HEK293 (cell line): ENCODE measurements at regions not wholly inside any gene's neighbourhood (a gene's known extent, or its start where the extent isn't known, plus 50 kb on each side); places are given as distances from the start of the nearest gene placed in this dataset.

Experiments used
- CTCF ChIA-PET: fragments of 350-600 bp; formaldehyde crosslinking; extraction: SDS; loops from one replicate; lab custom pipeline; 2021; ENCODE audit warnings: antibody characterized with exemption; lab: Yijun Ruan, JAX
- POLR2A ChIA-PET: fragments of 300-600 bp; formaldehyde crosslinking; extraction: SDS; loops from one replicate; lab custom pipeline; 2020; ENCODE audit warnings: antibody characterized with exemption, inconsistent platforms; lab: Yijun Ruan, JAX
- H3K27ac ChIP-seq: fragments of 200-500 bp; sonication (Bioruptor generic); 2 replicates; pipeline ENCODE4 v1.5.1; 2014; ENCODE audit warnings: low read depth, low read length, control low read depth, inconsistent platforms; ENCODE audit errors: extremely low read depth
- H3K36me3 ChIP-seq, 2 experiments: fragments of 200-500 bp in 1 of 2; sonication (Bioruptor generic) in 1 of 2; 1 replicate in 1 of 2; 2 replicates in 1 of 2; pipeline ENCODE4 v1.5.1; 2014 to 2017; ENCODE audit warnings: inconsistent platforms in 2 of 2, low read length in 2 of 2; ENCODE audit not compliant: control insufficient read depth in 2 of 2, insufficient read depth in 1 of 2
- H3K4me1 ChIP-seq: fragments of 200-500 bp; sonication (Bioruptor generic); 2 replicates; pipeline ENCODE4 v1.5.1; 2014; ENCODE audit warnings: mild to moderate bottlenecking, low read length, inconsistent platforms; ENCODE audit not compliant: control insufficient read depth, insufficient read depth
- H3K4me3 ChIP-seq: 2 replicates; pipeline ENCODE4 v1.5.1; 2011; ENCODE audit warnings: low read depth, mild to moderate bottlenecking, control low read depth, low read length, moderate library complexity
- H3K9me3 ChIP-seq: fragments of 200-500 bp; sonication (Bioruptor generic); 2 replicates; pipeline ENCODE4 v1.5.1; 2014; ENCODE audit warnings: low read depth, low read length, inconsistent platforms; ENCODE audit not compliant: control insufficient read depth, insufficient read depth
- FEZF1 ChIP-seq: fragments of 450-650 bp; formaldehyde crosslinking; IDR thresholded peaks from 2 replicates; pipeline ENCODE4 v1.5.1; 2016; ENCODE audit warnings: missing biosample characterization, missing genetic modification characterization
- GLI2 ChIP-seq: fragments of 450-650 bp; formaldehyde crosslinking; IDR thresholded peaks from 2 replicates; pipeline ENCODE4; 2017; ENCODE audit warnings: missing biosample characterization, missing genetic modification characterization, low read depth, borderline replicate concordance
- KLF7 ChIP-seq: fragments of 450-650 bp; formaldehyde crosslinking; IDR thresholded peaks from 2 replicates; pipeline ENCODE4 v1.5.1; 2016; ENCODE audit warnings: missing biosample characterization, missing genetic modification characterization, borderline replicate concordance
- KLF8 ChIP-seq: fragments of 450-650 bp; formaldehyde crosslinking; IDR thresholded peaks from 2 replicates; pipeline ENCODE4 v1.5.1; 2016; ENCODE audit warnings: missing biosample characterization, missing genetic modification characterization
- SCRT1 ChIP-seq: fragments of 450-650 bp; formaldehyde crosslinking; IDR thresholded peaks from 2 replicates; pipeline ENCODE4 v1.5.1; 2016; ENCODE audit warnings: missing biosample characterization, missing genetic modification characterization, borderline replicate concordance
- SETDB1 ChIP-seq: IDR thresholded peaks from one replicate; pipeline ENCODE4 v1.6.1; 2017; ENCODE audit warnings: mild to moderate bottlenecking, low read length, moderate library complexity, mixed read lengths; ENCODE audit not compliant: insufficient read length
- YY1 ChIP-seq: fragments of 450-650 bp; formaldehyde crosslinking; IDR thresholded peaks from 2 replicates; pipeline ENCODE4 v1.5.1; 2018; ENCODE audit warnings: missing biosample characterization, missing genetic modification characterization
- ZBTB17 ChIP-seq: fragments of 450-650 bp; formaldehyde crosslinking; IDR thresholded peaks from 2 replicates; pipeline ENCODE4 v1.5.1; 2016; ENCODE audit warnings: missing biosample characterization, missing genetic modification characterization
- ZEB2 ChIP-seq: fragments of 450-650 bp; formaldehyde crosslinking; IDR thresholded peaks from 2 replicates; pipeline ENCODE4 v1.5.1; 2016; ENCODE audit warnings: missing biosample characterization, missing genetic modification characterization
- ZNF184 ChIP-seq: fragments of 450-650 bp; IDR thresholded peaks from 2 replicates; pipeline ENCODE4 v1.5.1; 2018; ENCODE audit warnings: missing biosample characterization, mild to moderate bottlenecking, missing genetic modification characterization
- ZNF23 ChIP-seq: fragments of 450-650 bp; formaldehyde crosslinking; IDR thresholded peaks from 2 replicates; pipeline ENCODE4 v1.5.1; 2016; ENCODE audit warnings: missing biosample characterization, missing genetic modification characterization, borderline replicate concordance
- ZNF37A ChIP-seq: fragments of 450-650 bp; IDR thresholded peaks from 2 replicates; pipeline ENCODE4 v1.5.1; 2018; ENCODE audit warnings: missing biosample characterization, missing genetic modification characterization
- ZNF658 ChIP-seq: fragments of 450-650 bp; formaldehyde crosslinking; IDR thresholded peaks from 2 replicates; pipeline ENCODE4; 2016; ENCODE audit warnings: missing biosample characterization, missing genetic modification characterization
- ZNF768 ChIP-seq: fragments of 450-650 bp; formaldehyde crosslinking; IDR thresholded peaks from 2 replicates; pipeline ENCODE4 v1.5.1; 2018; ENCODE audit warnings: missing biosample characterization, mild to moderate bottlenecking, missing genetic modification characterization
- ZNF837 ChIP-seq: fragments of 450-650 bp; formaldehyde crosslinking; IDR thresholded peaks from 2 replicates; pipeline ENCODE4 v1.5.1; 2016; ENCODE audit warnings: missing biosample characterization, missing genetic modification characterization
- TF ChIP-seq, protein P1 (sequence below): fragments of 450-650 bp; formaldehyde crosslinking; IDR thresholded peaks from 2 replicates; pipeline ENCODE4 v1.5.1; 2016; ENCODE audit warnings: missing biosample characterization, missing genetic modification characterization
- TF ChIP-seq, protein P2 (sequence below): fragments of 450-650 bp; formaldehyde crosslinking; IDR thresholded peaks from 2 replicates; pipeline ENCODE4 v1.5.1; 2016; ENCODE audit warnings: missing biosample characterization, missing genetic modification characterization
- TF ChIP-seq, protein P3 (sequence below): fragments of 450-650 bp; formaldehyde crosslinking; IDR thresholded peaks from 2 replicates; pipeline ENCODE4 v1.5.0; 2017; ENCODE audit warnings: missing biosample characterization, missing genetic modification characterization, borderline replicate concordance
- TF ChIP-seq, protein P4 (sequence below): fragments of 450-650 bp; formaldehyde crosslinking; IDR thresholded peaks from 2 replicates; pipeline ENCODE4 v1.5.1; 2016; ENCODE audit warnings: missing biosample characterization, missing genetic modification characterization

DNA sequence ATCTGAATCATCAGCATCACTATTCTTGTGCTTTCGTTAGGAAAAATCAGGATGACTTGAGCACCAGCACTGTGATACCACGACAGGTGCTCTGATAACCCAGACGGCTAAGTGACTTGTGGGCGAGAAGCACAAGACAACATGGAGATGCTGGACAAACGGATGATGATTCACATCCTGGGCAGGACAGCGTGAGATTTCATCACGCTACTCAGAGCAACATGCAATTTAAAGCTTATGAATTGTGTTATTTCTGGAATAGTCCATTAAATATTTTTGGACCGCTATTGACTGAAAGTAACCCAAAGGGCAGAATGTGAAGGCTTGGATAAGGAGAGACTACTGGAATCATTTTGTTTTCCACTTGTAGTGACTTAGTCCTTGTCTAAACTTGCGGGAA, 114.8 kb upstream of the DAPK1 start:
- no peak for TF ChIP-seq ZNF837 (tag by site-specific recombination)
- TF ChIP-seq, protein P1, sequence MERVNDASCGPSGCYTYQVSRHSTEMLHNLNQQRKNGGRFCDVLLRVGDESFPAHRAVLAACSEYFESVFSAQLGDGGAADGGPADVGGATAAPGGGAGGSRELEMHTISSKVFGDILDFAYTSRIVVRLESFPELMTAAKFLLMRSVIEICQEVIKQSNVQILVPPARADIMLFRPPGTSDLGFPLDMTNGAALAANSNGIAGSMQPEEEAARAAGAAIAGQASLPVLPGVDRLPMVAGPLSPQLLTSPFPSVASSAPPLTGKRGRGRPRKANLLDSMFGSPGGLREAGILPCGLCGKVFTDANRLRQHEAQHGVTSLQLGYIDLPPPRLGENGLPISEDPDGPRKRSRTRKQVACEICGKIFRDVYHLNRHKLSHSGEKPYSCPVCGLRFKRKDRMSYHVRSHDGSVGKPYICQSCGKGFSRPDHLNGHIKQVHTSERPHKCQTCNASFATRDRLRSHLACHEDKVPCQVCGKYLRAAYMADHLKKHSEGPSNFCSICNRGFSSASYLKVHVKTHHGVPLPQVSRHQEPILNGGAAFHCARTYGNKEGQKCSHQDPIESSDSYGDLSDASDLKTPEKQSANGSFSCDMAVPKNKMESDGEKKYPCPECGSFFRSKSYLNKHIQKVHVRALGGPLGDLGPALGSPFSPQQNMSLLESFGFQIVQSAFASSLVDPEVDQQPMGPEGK: no peak
- TF ChIP-seq, protein P2, sequence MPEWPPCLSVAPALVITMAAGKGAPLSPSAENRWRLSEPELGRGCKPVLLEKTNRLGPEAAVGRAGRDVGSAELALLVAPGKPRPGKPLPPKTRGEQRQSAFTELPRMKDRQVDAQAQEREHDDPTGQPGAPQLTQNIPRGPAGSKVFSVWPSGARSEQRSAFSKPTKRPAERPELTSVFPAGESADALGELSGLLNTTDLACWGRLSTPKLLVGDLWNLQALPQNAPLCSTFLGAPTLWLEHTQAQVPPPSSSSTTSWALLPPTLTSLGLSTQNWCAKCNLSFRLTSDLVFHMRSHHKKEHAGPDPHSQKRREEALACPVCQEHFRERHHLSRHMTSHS: no peak
- no peak for TF ChIP-seq ZBTB17 (tag by site-specific recombination)
- TF ChIP-seq ZEB2 (tag by site-specific recombination): no peak
- no peak for TF ChIP-seq KLF8
- no peak for TF ChIP-seq ZNF768
- no peak for TF ChIP-seq YY1 (tag by site-specific recombination)
- no peak for TF ChIP-seq KLF7 (tag by site-specific recombination)
- no peak overlapping the region for H3K27ac ChIP-seq
- no peaks in the 10 kb centered on the region for H3K36me3 ChIP-seq
- POLR2A ChIA-PET: no interaction called here
- CTCF ChIA-PET: interaction anchor here (0.5 kb wide), 1 partner anchor 949 kb away, joined by 3 read pairs; no protein-coding TSS in a partner anchor
- no peaks in the 10 kb centered on the region for H3K4me1 ChIP-seq
- no peak overlapping the region for H3K4me3 ChIP-seq
- H3K9me3 ChIP-seq: no peaks in the 10 kb centered on the region

DNA sequence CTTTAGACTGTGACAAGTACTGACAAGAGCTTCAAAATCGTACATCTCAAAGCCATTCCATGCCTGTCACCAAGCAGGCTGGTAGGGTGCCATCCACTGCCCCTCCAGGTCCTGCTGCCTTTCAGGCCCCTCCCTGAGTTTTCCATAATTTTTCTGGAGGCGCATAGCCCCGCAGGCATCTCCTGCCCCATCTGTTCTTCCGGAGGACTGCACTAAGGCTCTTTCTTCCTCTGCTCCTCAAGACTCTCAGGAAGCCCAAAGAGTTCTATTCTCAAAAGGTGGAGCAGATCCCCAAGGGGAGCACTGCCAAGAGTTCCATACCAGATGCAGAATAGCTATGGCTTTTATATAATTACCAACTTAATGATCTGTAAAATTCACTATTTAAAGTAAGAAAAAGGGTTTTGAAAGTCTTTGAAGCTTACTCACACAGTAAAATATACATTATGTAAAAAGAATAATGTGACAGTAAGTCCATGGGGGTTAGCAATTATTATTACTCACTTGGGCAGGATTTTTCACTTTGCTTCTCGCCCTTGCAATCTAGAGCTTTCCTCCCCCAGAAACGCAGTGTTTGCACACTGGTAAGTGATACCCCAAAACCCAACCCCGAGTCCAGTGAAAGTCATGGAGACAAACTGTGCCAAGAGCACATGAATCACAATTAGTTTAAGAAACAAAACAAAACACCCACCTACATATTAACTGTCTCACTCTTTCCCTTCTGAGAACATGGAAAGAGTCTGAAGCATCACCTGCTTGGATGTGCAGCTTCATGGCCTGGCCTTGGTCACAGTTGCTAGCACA, 114.1 kb upstream of the DAPK1 start:
- TF ChIP-seq GLI2 (no peak), ZNF37A (tag by site-specific recombination) (no peak), ZEB2 (tag by site-specific recombination) (no peak), SETDB1 (no peak), SCRT1 (tag by site-specific recombination) (no peak), ZNF658 (tag by site-specific recombination) (no peak), ZNF184 (tag by site-specific recombination) (no peak), FEZF1 (tag by site-specific recombination) (no peak), ZNF23 (no peak)
- TF ChIP-seq, protein P3, sequence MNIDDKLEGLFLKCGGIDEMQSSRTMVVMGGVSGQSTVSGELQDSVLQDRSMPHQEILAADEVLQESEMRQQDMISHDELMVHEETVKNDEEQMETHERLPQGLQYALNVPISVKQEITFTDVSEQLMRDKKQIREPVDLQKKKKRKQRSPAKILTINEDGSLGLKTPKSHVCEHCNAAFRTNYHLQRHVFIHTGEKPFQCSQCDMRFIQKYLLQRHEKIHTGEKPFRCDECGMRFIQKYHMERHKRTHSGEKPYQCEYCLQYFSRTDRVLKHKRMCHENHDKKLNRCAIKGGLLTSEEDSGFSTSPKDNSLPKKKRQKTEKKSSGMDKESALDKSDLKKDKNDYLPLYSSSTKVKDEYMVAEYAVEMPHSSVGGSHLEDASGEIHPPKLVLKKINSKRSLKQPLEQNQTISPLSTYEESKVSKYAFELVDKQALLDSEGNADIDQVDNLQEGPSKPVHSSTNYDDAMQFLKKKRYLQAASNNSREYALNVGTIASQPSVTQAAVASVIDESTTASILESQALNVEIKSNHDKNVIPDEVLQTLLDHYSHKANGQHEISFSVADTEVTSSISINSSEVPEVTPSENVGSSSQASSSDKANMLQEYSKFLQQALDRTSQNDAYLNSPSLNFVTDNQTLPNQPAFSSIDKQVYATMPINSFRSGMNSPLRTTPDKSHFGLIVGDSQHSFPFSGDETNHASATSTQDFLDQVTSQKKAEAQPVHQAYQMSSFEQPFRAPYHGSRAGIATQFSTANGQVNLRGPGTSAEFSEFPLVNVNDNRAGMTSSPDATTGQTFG (tag by site-specific recombination): no peak
- TF ChIP-seq, protein P4, sequence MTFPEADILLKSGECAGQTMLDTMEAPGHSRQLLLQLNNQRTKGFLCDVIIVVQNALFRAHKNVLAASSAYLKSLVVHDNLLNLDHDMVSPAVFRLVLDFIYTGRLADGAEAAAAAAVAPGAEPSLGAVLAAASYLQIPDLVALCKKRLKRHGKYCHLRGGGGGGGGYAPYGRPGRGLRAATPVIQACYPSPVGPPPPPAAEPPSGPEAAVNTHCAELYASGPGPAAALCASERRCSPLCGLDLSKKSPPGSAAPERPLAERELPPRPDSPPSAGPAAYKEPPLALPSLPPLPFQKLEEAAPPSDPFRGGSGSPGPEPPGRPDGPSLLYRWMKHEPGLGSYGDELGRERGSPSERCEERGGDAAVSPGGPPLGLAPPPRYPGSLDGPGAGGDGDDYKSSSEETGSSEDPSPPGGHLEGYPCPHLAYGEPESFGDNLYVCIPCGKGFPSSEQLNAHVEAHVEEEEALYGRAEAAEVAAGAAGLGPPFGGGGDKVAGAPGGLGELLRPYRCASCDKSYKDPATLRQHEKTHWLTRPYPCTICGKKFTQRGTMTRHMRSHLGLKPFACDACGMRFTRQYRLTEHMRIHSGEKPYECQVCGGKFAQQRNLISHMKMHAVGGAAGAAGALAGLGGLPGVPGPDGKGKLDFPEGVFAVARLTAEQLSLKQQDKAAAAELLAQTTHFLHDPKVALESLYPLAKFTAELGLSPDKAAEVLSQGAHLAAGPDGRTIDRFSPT: no peak
- Histone ChIP-seq H3K4me3 (no peak overlapping the region), H3K9me3 (no peaks in the 10 kb centered on the region), H3K27ac (no peak overlapping the region), H3K36me3 (no peaks in the 10 kb centered on the region), H3K4me1 (no peaks in the 10 kb centered on the region)
- ChIA-PET CTCF (interaction anchor here (0.5 to 1.1 kb wide), 4 partner anchors 89 to 949 kb away, joined by 3 to 5 read pairs (median 3); no protein-coding TSS in a partner anchor), POLR2A (no interaction called here)
